H1 (cell line): ENCODE measurements at regions not wholly inside any gene's neighbourhood (a gene's known extent, or its start where the extent isn't known, plus 50 kb on each side); places are given as distances from the start of the nearest gene placed in this dataset.

Experiments used
- CTCF ChIA-PET: fragments of 300-600 bp; sonication (Branson Sonifier 250); formaldehyde crosslinking; loops from one replicate; lab custom pipeline; 2021; ENCODE audit not compliant: partially characterized antibody; lab: Charles Lee
- POLR2A ChIA-PET: fragments of 300-600 bp; sonication (Branson Sonifier 250); formaldehyde crosslinking; loops from one replicate; lab custom pipeline; 2021; ENCODE audit warnings: inconsistent platforms; ENCODE audit not compliant: partially characterized antibody; lab: Charles Lee
- DNase-seq, 2 experiments: peaks; one replicate each; pipeline versions ENCODE4 v3.0.0 to v3.0.0-alpha.2; 2010 to 2022; ENCODE audit warnings: low spot score in 2 of 2, low read depth in 1 of 2, mixed read lengths in 1 of 2
- FAIRE-seq: peaks from 2 replicates; lab custom pipeline; 2011; peaks lifted over from hg19 to GRCh38; lab: Jason Lieb, UNC
- H2AFZ ChIP-seq: 2 replicates; pipeline ENCODE4 v1.8.1; 2012; ENCODE audit warnings: low read length, inconsistent platforms
- H2AK5ac ChIP-seq: 2 replicates; pipeline ENCODE4 v1.6.1; 2013; ENCODE audit warnings: low read depth, low read length
- H2BK120ac ChIP-seq: replicated peaks from 2 replicates; pipeline ENCODE3; 2013; ENCODE audit warnings: low read depth, low read length, inconsistent platforms
- H2BK12ac ChIP-seq: 2 replicates; pipeline ENCODE4 v1.6.1; 2013; ENCODE audit warnings: low read depth, low read length
- H2BK15ac ChIP-seq: 2 replicates; pipeline ENCODE4 v1.6.1; 2013; ENCODE audit warnings: low read length
- H2BK20ac ChIP-seq: 2 replicates; pipeline ENCODE4 v1.6.1; 2013; ENCODE audit warnings: low read length
- H2BK5ac ChIP-seq: 2 replicates; pipeline ENCODE4 v1.6.1; 2013; ENCODE audit warnings: low read depth, low read length
- H3K14ac ChIP-seq: 2 replicates; pipeline ENCODE4 v1.6.1; 2013; ENCODE audit warnings: inconsistent platforms; ENCODE audit not compliant: insufficient read length
- H3K18ac ChIP-seq: 2 replicates; pipeline ENCODE4 v1.6.1; 2013; ENCODE audit warnings: low read length; ENCODE audit errors: extremely low read depth
- H3K23ac ChIP-seq: 2 replicates; pipeline ENCODE4 v1.6.1; 2013; ENCODE audit warnings: inconsistent platforms; ENCODE audit not compliant: insufficient read length
- H3K23me2 ChIP-seq: 2 replicates; pipeline ENCODE4 v1.6.1; 2013; ENCODE audit warnings: low read depth, low read length
- H3K27ac ChIP-seq: 2 replicates; pipeline ENCODE4 v1.6.1; 2011; ENCODE audit warnings: low read depth, low read length, inconsistent platforms
- H3K27me3 ChIP-seq, 4 experiments: replicated peaks in 1 of 4; 1 replicate in 1 of 4; 2 replicates in 3 of 4; pipeline versions ENCODE4 v1.6.1 to v1.8.1; 2011 to 2013; ENCODE audit warnings: low read length in 3 of 4, mild to moderate bottlenecking in 3 of 4, inconsistent platforms in 2 of 4, mixed read lengths in 2 of 4, moderate library complexity in 1 of 4; ENCODE audit not compliant: control insufficient read depth in 3 of 4, insufficient read depth in 3 of 4; ENCODE audit errors: extremely low read depth in 1 of 4
- H3K36me3 ChIP-seq, 4 experiments: 2 replicates each; pipeline versions ENCODE4 v1.6.1 to v1.8.1; 2011 to 2013; ENCODE audit warnings: mild to moderate bottlenecking in 4 of 4, low read length in 3 of 4, moderate library complexity in 2 of 4, control low read depth in 1 of 4, inconsistent platforms in 1 of 4; ENCODE audit not compliant: insufficient read depth in 4 of 4, control insufficient read depth in 2 of 4
- H3K4ac ChIP-seq: replicated peaks from 2 replicates; pipeline ENCODE3; 2013; ENCODE audit warnings: low read length, low read depth, mixed read lengths, inconsistent platforms; ENCODE audit not compliant: insufficient read length
- H3K4me1 ChIP-seq, 4 experiments: replicated peaks in 1 of 4; 1 replicate in 1 of 4; 2 replicates in 3 of 4; pipeline versions ENCODE4 v1.6.1 to v1.8.1; 2011 to 2013; ENCODE audit warnings: low read length in 3 of 4, inconsistent platforms in 2 of 4, mixed read lengths in 1 of 4; ENCODE audit not compliant: insufficient read depth in 4 of 4, control insufficient read depth in 3 of 4
- H3K4me2 ChIP-seq, 2 experiments: 2 replicates each; pipeline versions ENCODE4 v1.6.1 to v1.8.1; 2011 to 2013; ENCODE audit warnings: low read depth in 2 of 2, low read length in 2 of 2, control low read depth in 1 of 2, inconsistent platforms in 1 of 2, mild to moderate bottlenecking in 1 of 2; ENCODE audit not compliant: insufficient read depth in 1 of 2
- H3K4me3 ChIP-seq, 4 experiments: fragments of 200-600, 300-600 bp in 1 of 4; sonication (generic), shearing (Covaris generic), sonication (Bioruptor Twin) in 1 of 4; 2 replicates each; pipeline versions ENCODE4 v1.5.1 to v1.8.1; 2011 to 2016; ENCODE audit warnings: low read length in 4 of 4, low read depth in 3 of 4, control low read depth in 2 of 4, inconsistent platforms in 2 of 4, mild to moderate bottlenecking in 2 of 4, mixed read lengths in 1 of 4, moderate library complexity in 1 of 4; ENCODE audit not compliant: insufficient read depth in 2 of 4; ENCODE audit errors: extremely low read depth in 1 of 4
- H3K56ac ChIP-seq: replicated peaks from 2 replicates; pipeline ENCODE3; 2013; ENCODE audit warnings: low read depth, mild to moderate bottlenecking, mixed read lengths, low read length, inconsistent platforms; ENCODE audit not compliant: insufficient read length
- H3K79me1 ChIP-seq: 2 replicates; pipeline ENCODE4 v1.6.1; 2013; ENCODE audit warnings: low read depth, low read length, control low read depth
- H3K79me2 ChIP-seq, 2 experiments: 2 replicates each; pipeline versions ENCODE4 v1.6.1 to v1.8.1; 2012 to 2013; ENCODE audit warnings: low read length in 2 of 2, mild to moderate bottlenecking in 2 of 2, inconsistent platforms in 1 of 2; ENCODE audit not compliant: insufficient read depth in 2 of 2, control insufficient read depth in 1 of 2
- H3K9ac ChIP-seq, 4 experiments: replicated peaks in 1 of 4; 1 replicate in 1 of 4; 2 replicates in 3 of 4; pipeline versions ENCODE4 v1.6.1 to v1.8.1; 2011 to 2013; ENCODE audit warnings: low read depth in 3 of 4, low read length in 3 of 4, control low read depth in 2 of 4, mild to moderate bottlenecking in 2 of 4, moderate library complexity in 2 of 4, inconsistent platforms in 1 of 4; ENCODE audit errors: extremely low read depth in 1 of 4
- H3K9me3 ChIP-seq, 2 experiments: 2 replicates each; pipeline versions ENCODE4 v1.6.1 to v1.8.1; 2012 to 2013; ENCODE audit warnings: mild to moderate bottlenecking in 2 of 2, moderate library complexity in 2 of 2, control low read depth in 1 of 2, inconsistent platforms in 1 of 2, low read depth in 1 of 2, low read length in 1 of 2, mixed read lengths in 1 of 2; ENCODE audit not compliant: insufficient read depth in 2 of 2
- H4K20me1 ChIP-seq, 2 experiments: replicated peaks in 1 of 2; 2 replicates each; pipeline versions ENCODE3 to v1.8.1; 2011 to 2013; ENCODE audit warnings: inconsistent platforms in 2 of 2, low read length in 2 of 2, mild to moderate bottlenecking in 1 of 2; ENCODE audit not compliant: insufficient read depth in 2 of 2, control insufficient read depth in 1 of 2
- H4K5ac ChIP-seq: 2 replicates; pipeline ENCODE4 v1.6.1; 2013; ENCODE audit warnings: low read length, low read depth, mixed read lengths, inconsistent platforms; ENCODE audit not compliant: insufficient read length
- H4K8ac ChIP-seq: 2 replicates; pipeline ENCODE4 v1.8.0; 2013; ENCODE audit warnings: mild to moderate bottlenecking, moderate library complexity, low read length, inconsistent platforms; ENCODE audit not compliant: insufficient read depth; ENCODE audit errors: extremely low read depth
- H4K91ac ChIP-seq: replicated peaks from 2 replicates; pipeline ENCODE3; 2013; ENCODE audit warnings: low read length, mixed read lengths, inconsistent platforms; ENCODE audit not compliant: insufficient read length
- WGBS, 2 experiments: shearing (Covaris generic) in 1 of 2; methylation state at CpG; one replicate each; pipeline versions ENCODE4 v1.1.6 to v1.1.7; 2013 to 2015; ENCODE audit warnings: low lambda C conversion rate in 2 of 2, mixed read lengths in 2 of 2, inconsistent platforms in 1 of 2, low coverage in 1 of 2, missing lambda C conversion rate in 1 of 2; ENCODE audit not compliant: insufficient replicate concordance in 2 of 2, insufficient coverage in 1 of 2, insufficient read length in 1 of 2; ENCODE audit errors: extremely low coverage in 1 of 2, missing lambda C conversion rate in 1 of 2; 5-methylcytosine and 5-hydroxymethylcytosine counted together

DNA sequence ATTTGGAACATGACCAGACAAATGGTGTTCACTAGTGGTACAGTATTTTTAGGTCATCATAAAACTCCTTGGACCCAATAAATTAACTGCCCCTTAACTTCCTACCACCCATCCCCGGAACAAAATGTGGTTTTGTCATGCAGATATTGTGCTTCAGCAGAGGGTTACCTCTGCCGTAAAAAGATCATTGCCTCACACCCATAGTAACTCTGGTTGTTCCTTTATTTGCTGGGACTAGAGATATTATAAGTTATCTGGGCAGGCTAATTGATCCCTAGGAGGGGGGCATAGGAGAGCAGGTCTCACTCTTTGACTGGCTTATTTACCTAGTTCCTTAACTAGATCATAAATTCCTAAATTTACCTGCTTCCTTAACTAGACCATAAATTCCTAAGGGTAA lies 1343.9 kb upstream of the CHAC2 start:
- WGBS, 2 experiments = 61% methylated on average over 2 of the region's 2 CpGs; no CpG with 5 or more reads in 1 of the 2 experiments
- DNase-seq = no peak
- H3K36me3 ChIP-seq = no peaks in the 10 kb centered on the region
- no peak overlapping the region for H4K5ac ChIP-seq
- no peak overlapping the region for H2AK5ac ChIP-seq
- H4K91ac ChIP-seq = no peak overlapping the region
- H2BK120ac ChIP-seq = no peak overlapping the region
- ChIA-PET POLR2A (no interaction called here), CTCF (interaction anchor here (0.7 kb wide), 1 partner anchor 136 kb away, joined by 3 read pairs; no protein-coding TSS in a partner anchor)
- no peak overlapping the region for H2BK12ac ChIP-seq
- H3K27ac ChIP-seq = no peak overlapping the region
- no peaks in the 10 kb centered on the region for H3K79me1 ChIP-seq
- no peak overlapping the region for H4K8ac ChIP-seq
- H3K14ac ChIP-seq = no peak overlapping the region
- no peak overlapping the region for H3K23ac ChIP-seq
- no peaks in the 10 kb centered on the region for H3K79me2 ChIP-seq
- no peak overlapping the region for H2AFZ ChIP-seq
- no peak overlapping the region for H2BK20ac ChIP-seq
- FAIRE-seq = no peak
- peaks cover 0 to 3% (median 1%) of the 10 kb centered on the region in 4 experiments; a peak in 3 of 7 replicates for H3K4me1 ChIP-seq
- no peak overlapping the region for H3K4ac ChIP-seq
- no peak overlapping the region for H2BK5ac ChIP-seq
- no peaks in the 10 kb centered on the region for H4K20me1 ChIP-seq
- no peak overlapping the region for H3K56ac ChIP-seq
- no peak overlapping the region for H2BK15ac ChIP-seq
- H3K9me3 ChIP-seq = peaks cover 8 to 9% of the 10 kb centered on the region in 2 experiments; a peak in 3 of 4 replicates
- H3K9ac ChIP-seq = no peak overlapping the region
- H3K4me3 ChIP-seq = no peak overlapping the region
- no peaks in the 10 kb centered on the region; the same call in 1 of the 2 replicates for H3K23me2 ChIP-seq
- H3K18ac ChIP-seq = no peak overlapping the region
- no peak overlapping the region for H3K4me2 ChIP-seq
- H3K27me3 ChIP-seq = no peaks in the 10 kb centered on the region
